MM.1S (cell line): ENCODE measurements at regions not wholly inside any gene's neighbourhood (a gene's known extent, or its start where the extent isn't known, plus 50 kb on each side); places are given as distances from the start of the nearest gene placed in this dataset.

Experiments used
- EZH2phosphoT487 ChIP-seq: fragments of 300-600 bp; sonication (generic); IDR thresholded peaks from 2 replicates; pipeline ENCODE4 v1.6.1; 2018; ENCODE audit warnings: antibody characterized with exemption, low read length
- TF ChIP-seq, protein P1 (sequence below): fragments of 300-600 bp; sonication (generic); IDR thresholded peaks from 2 replicates; pipeline ENCODE4 v1.5.1; 2016; ENCODE audit warnings: antibody characterized with exemption, low read length, mixed read lengths

DNA sequence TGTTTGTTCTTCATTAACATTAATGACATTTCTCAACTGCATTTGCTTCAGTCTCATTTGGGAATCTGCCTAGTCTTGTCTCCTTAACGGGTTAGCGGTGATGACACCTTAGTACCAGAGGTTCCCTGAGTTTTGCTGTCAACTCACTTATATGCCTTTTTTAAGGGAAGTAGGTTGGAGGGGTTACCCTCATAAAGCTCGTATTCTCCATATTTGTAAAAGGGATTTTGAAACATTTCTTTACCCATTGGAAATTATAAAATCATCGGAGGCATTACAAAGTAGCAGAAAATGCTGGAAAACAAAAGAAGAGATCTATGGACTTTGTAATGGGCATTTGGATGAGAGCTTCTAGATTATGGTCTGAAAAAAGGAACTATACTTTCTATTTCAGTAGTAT lies 88.7 kb upstream of the PRDM1 start:
- TF ChIP-seq, protein P1, sequence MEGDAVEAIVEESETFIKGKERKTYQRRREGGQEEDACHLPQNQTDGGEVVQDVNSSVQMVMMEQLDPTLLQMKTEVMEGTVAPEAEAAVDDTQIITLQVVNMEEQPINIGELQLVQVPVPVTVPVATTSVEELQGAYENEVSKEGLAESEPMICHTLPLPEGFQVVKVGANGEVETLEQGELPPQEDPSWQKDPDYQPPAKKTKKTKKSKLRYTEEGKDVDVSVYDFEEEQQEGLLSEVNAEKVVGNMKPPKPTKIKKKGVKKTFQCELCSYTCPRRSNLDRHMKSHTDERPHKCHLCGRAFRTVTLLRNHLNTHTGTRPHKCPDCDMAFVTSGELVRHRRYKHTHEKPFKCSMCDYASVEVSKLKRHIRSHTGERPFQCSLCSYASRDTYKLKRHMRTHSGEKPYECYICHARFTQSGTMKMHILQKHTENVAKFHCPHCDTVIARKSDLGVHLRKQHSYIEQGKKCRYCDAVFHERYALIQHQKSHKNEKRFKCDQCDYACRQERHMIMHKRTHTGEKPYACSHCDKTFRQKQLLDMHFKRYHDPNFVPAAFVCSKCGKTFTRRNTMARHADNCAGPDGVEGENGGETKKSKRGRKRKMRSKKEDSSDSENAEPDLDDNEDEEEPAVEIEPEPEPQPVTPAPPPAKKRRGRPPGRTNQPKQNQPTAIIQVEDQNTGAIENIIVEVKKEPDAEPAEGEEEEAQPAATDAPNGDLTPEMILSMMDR: no peak
- TF ChIP-seq EZH2phosphoT487: no peak
